ENCODE measurements at regions not wholly inside any gene's neighbourhood (a gene's known extent, or its start where the extent isn't known, plus 50 kb on each side); places are given as distances from the start of the nearest gene placed in this dataset.

DNA sequence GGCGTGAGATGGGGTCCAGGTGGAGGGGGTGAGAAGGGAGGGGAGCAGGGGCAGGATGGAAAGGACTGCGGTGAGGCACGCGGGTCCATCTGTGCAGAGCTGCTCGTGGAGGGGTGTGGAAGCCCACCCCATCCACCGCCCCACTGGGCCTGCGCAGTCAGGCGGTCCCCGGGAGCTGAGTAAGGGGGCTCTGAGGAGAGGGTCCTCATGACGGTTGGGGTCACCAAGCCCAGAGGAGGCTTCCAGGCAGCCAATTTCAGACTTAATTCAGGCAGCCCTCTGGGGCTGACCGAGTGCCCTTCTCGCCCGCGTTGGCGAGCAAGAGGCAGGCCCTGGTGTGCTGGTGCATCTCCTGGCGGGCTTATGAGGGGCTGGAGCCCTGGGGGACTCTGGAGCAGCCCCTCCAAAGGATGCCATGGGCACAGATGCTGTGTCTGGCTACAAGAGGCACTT, 115.5 kb downstream of the KIF26A start:
- no peaks in the 10 kb centered on the region for H3K9me3 Mint-ChIP-seq (ENCODE audit: insufficient read depth)
- TF ChIP-seq, protein P1, sequence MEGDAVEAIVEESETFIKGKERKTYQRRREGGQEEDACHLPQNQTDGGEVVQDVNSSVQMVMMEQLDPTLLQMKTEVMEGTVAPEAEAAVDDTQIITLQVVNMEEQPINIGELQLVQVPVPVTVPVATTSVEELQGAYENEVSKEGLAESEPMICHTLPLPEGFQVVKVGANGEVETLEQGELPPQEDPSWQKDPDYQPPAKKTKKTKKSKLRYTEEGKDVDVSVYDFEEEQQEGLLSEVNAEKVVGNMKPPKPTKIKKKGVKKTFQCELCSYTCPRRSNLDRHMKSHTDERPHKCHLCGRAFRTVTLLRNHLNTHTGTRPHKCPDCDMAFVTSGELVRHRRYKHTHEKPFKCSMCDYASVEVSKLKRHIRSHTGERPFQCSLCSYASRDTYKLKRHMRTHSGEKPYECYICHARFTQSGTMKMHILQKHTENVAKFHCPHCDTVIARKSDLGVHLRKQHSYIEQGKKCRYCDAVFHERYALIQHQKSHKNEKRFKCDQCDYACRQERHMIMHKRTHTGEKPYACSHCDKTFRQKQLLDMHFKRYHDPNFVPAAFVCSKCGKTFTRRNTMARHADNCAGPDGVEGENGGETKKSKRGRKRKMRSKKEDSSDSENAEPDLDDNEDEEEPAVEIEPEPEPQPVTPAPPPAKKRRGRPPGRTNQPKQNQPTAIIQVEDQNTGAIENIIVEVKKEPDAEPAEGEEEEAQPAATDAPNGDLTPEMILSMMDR (IDR thresholded peaks at IDR 0.05) = no peak
- no peak for TF ChIP-seq EZH2 (IDR thresholded peaks at IDR 0.05; ENCODE audit: borderline replicate concordance, insufficient read depth, low read depth, low read length, poor library complexity, severe bottlenecking)
- no peak overlapping the region for H3K4me3 ChIP-seq (ENCODE audit: control extremely low read depth in 1 of 5, extremely low read depth in 1 of 5, insufficient read depth in 1 of 5, low read depth in 2 of 5, low read length in 4 of 5)
- H3K27ac ChIP-seq (ENCODE audit: low read length in 2 of 2) = no peak overlapping the region
- H3K9me3 ChIP-seq (ENCODE audit: control extremely low read depth in 1 of 3, control insufficient read depth in 2 of 3, insufficient read depth in 1 of 3, low read length in 2 of 3) = peaks cover 0 to 24% (median 0%) of the 10 kb centered on the region in 3 donors
- H3K9ac ChIP-seq (ENCODE audit: low read length) = no peak overlapping the region
- no peak overlapping the region for H2AFZ ChIP-seq (ENCODE audit: insufficient read depth, low read depth, low read length, poor library complexity, severe bottlenecking)
- H3K79me2 ChIP-seq (ENCODE audit: control insufficient read depth, insufficient read depth, low read length) = no peaks in the 10 kb centered on the region
- DNase-seq (no peak), ATAC-seq (ENCODE audit: low read depth) (no peak)
- WGBS (ENCODE audit: insufficient coverage) = 91% methylated on average over 16 of the region's 16 CpGs
- H3K27ac Mint-ChIP-seq = no peak overlapping the region
- CTCF ChIA-PET = no interaction called here
- peaks cover 30% of the 10 kb centered on the region for H3K27me3 Mint-ChIP-seq
- POLR2A ChIA-PET = no interaction called here
- peaks cover 0 to 24% (median 15%) of the 10 kb centered on the region in 4 experiments for H3K27me3 ChIP-seq (replicated peaks in 1 of 4; ENCODE audit: control extremely low read depth in 1 of 4, control insufficient read depth in 3 of 4, insufficient read depth in 4 of 4, low read length in 3 of 4)
- H3K4me1 ChIP-seq (ENCODE audit: control insufficient read depth in 2 of 2, insufficient read depth in 2 of 2, low read length in 2 of 2) = no peaks in the 10 kb centered on the region
- no peaks in the 10 kb centered on the region for H3K36me3 ChIP-seq (replicated peaks in 1 of 2; ENCODE audit: control extremely low read depth in 1 of 2, control insufficient read depth in 1 of 2, extremely low read depth in 1 of 2, insufficient read depth in 2 of 2, low read length in 1 of 2)
- intact Hi-C loops (cut with micrococcal nuclease) = no loop called here
- H3K4me1 Mint-ChIP-seq = no peaks in the 10 kb centered on the region
- H4K20me1 ChIP-seq (ENCODE audit: control insufficient read depth, insufficient read depth, low read length, poor library complexity, severe bottlenecking) = no peaks in the 10 kb centered on the region
- H3K4me3 Mint-ChIP-seq = no peak overlapping the region
- H3K4me2 ChIP-seq (replicated peaks; ENCODE audit: low read depth, low read length, poor library complexity, severe bottlenecking) = no peak overlapping the region

DNA sequence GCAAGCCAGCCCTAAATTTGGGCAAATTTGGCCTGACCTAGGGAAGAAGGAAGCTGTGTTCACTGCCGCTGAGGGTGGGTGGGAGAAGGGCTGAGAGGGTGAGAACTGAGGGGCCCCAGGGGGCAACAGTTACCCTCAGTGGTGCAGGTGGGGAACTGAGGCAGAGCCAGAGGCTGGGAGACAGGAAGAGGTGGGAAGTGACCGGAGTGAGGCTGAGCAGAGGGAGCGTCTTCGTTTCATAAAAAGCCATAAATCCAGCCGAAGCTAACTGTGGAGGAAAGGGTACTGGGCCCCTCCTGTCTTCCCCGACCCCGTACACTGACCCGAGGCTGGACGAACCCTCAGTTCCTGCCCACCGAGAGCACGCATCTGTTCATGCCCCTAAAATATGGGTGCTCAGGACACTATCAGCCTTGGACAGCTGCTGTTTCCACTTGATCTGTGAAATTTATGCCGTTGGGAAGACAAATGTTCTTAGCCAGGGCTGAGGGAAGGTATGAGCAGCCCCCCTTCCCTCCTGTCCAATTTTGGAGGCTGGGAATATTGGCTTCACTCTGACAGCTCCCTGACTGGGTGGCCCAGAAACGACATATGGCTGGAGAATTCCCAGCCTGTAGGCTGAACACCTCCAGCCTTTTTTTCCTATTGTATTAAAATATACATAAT, 116.5 kb downstream of the KIF26A start:
- Mint-ChIP-seq H3K9me3 (ENCODE audit: insufficient read depth) (no peaks in the 10 kb centered on the region), H3K4me1 (no peaks in the 10 kb centered on the region), H3K27me3 (peaks cover 36% of the 10 kb centered on the region), H3K27ac (no peak overlapping the region), H3K4me3 (no peak overlapping the region)
- Histone ChIP-seq H3K4me1 (ENCODE audit: control insufficient read depth in 2 of 2, insufficient read depth in 2 of 2, low read length in 2 of 2) (no peaks in the 10 kb centered on the region), H3K4me2 (replicated peaks; ENCODE audit: low read depth, low read length, poor library complexity, severe bottlenecking) (no peak overlapping the region), H3K36me3 (replicated peaks in 1 of 2; ENCODE audit: control extremely low read depth in 1 of 2, control insufficient read depth in 1 of 2, extremely low read depth in 1 of 2, insufficient read depth in 2 of 2, low read length in 1 of 2) (no peaks in the 10 kb centered on the region), H3K27ac (ENCODE audit: low read length in 2 of 2) (no peak overlapping the region), H3K9me3 (ENCODE audit: control extremely low read depth in 1 of 3, control insufficient read depth in 2 of 3, insufficient read depth in 1 of 3, low read length in 2 of 3) (peaks cover 0 to 22% (median 0%) of the 10 kb centered on the region in 3 donors), H3K27me3 (replicated peaks in 1 of 4; ENCODE audit: control extremely low read depth in 1 of 4, control insufficient read depth in 3 of 4, insufficient read depth in 4 of 4, low read length in 3 of 4) (peaks cover 0 to 24% (median 15%) of the 10 kb centered on the region in 4 experiments), H2AFZ (ENCODE audit: insufficient read depth, low read depth, low read length, poor library complexity, severe bottlenecking) (no peak overlapping the region), H3K4me3 (ENCODE audit: control extremely low read depth in 1 of 5, extremely low read depth in 1 of 5, insufficient read depth in 1 of 5, low read depth in 2 of 5, low read length in 4 of 5) (no peak overlapping the region), H3K9ac (ENCODE audit: low read length) (no peak overlapping the region), H3K79me2 (ENCODE audit: control insufficient read depth, insufficient read depth, low read length) (no peaks in the 10 kb centered on the region), H4K20me1 (ENCODE audit: control insufficient read depth, insufficient read depth, low read length, poor library complexity, severe bottlenecking) (no peaks in the 10 kb centered on the region)
- intact Hi-C loops (cut with micrococcal nuclease) = no loop called here
- WGBS (ENCODE audit: insufficient coverage) = 31% methylated on average over 10 of the region's 13 CpGs
- ChIA-PET CTCF (interaction anchor here (0.5 kb wide), 1 partner anchor 383 kb away, joined by 3 read pairs; no protein-coding TSS in a partner anchor), POLR2A (no interaction called here)
- ATAC-seq (ENCODE audit: low read depth) = no peak
- no peak for DNase-seq
- TF ChIP-seq, protein P1 (IDR thresholded peaks at IDR 0.05) = no peak
- no peak for TF ChIP-seq EZH2 (IDR thresholded peaks at IDR 0.05; ENCODE audit: borderline replicate concordance, insufficient read depth, low read depth, low read length, poor library complexity, severe bottlenecking)
